Natural killer cell (primary cell): ENCODE measurements at regions not wholly inside any gene's neighbourhood (a gene's known extent, or its start where the extent isn't known, plus 50 kb on each side); places are given as distances from the start of the nearest gene placed in this dataset.

Source experiments
- ATAC-seq, 3 donors: fragments of 150-1000 bp in 2 of 3; fragments of 200-7000 bp in 1 of 3; cut with Tn5 transposase; 1 replicate in 1 of 3; 2 replicates in 2 of 3; pipeline ENCODE4 v1.10.0; 2021; ENCODE audit warnings: mild to moderate bottlenecking in 2 of 3, moderate library complexity in 2 of 3
- DNase-seq, 2 donors: peaks; one replicate each; pipeline versions ENCODE4 v3.0.0 to v3.0.0-alpha.2; 2013 to 2021; ENCODE audit warnings: mixed read lengths in 1 of 2
- H3K27ac ChIP-seq: one replicate; pipeline ENCODE4 v1.5.1; 2013; ENCODE audit warnings: mild to moderate bottlenecking, low read length
- H3K27me3 ChIP-seq: one replicate; pipeline ENCODE4 v1.6.1; 2013; ENCODE audit warnings: low read length; ENCODE audit not compliant: control insufficient read depth, insufficient read depth
- H3K36me3 ChIP-seq: one replicate; pipeline ENCODE4 v1.6.1; 2013; ENCODE audit warnings: low read length; ENCODE audit not compliant: control insufficient read depth, insufficient read depth
- H3K4me1 ChIP-seq: one replicate; pipeline ENCODE4 v1.6.1; 2013; ENCODE audit warnings: low read length; ENCODE audit not compliant: control insufficient read depth, insufficient read depth
- H3K4me3 ChIP-seq: one replicate; pipeline ENCODE4 v1.5.1; 2013; ENCODE audit warnings: low read length
- H3K9me3 ChIP-seq: one replicate; pipeline ENCODE4 v1.6.1; 2013; ENCODE audit warnings: low read length; ENCODE audit not compliant: control insufficient read depth, insufficient read depth
- H3K27ac Mint-ChIP-seq, 2 donors: one replicate each; pipeline ENCODE4 v1.8.0; 2022; ENCODE audit warnings: mild to moderate bottlenecking in 2 of 2, mixed read lengths in 2 of 2, moderate library complexity in 1 of 2
- H3K27me3 Mint-ChIP-seq, 2 donors: one replicate each; pipeline ENCODE4 v1.8.0; 2022; ENCODE audit warnings: low read depth in 2 of 2, mixed read lengths in 2 of 2
- H3K36me3 Mint-ChIP-seq: one replicate; pipeline ENCODE4 v1.8.0; 2022; ENCODE audit warnings: mixed read lengths
- H3K4me1 Mint-ChIP-seq, 2 donors: one replicate each; pipeline ENCODE4 v1.8.0; 2022; ENCODE audit warnings: mixed read lengths in 2 of 2
- H3K4me3 Mint-ChIP-seq: one replicate; pipeline ENCODE4 v1.8.0; 2022; ENCODE audit warnings: mild to moderate bottlenecking, moderate library complexity, mixed read lengths
- H3K9me3 Mint-ChIP-seq, 2 donors: one replicate each; pipeline ENCODE4 v1.8.0; 2022; ENCODE audit warnings: mixed read lengths in 2 of 2
- CTCF ChIP-seq: fragments of 200-600 bp; IDR thresholded peaks from one replicate; pipeline ENCODE4 v1.8.0; 2022; ENCODE audit warnings: antibody characterized with exemption
- WGBS: methylation state at CpG from one replicate; pipeline ENCODE4 v1.1.7; 2013; ENCODE audit warnings: missing lambda C conversion rate; ENCODE audit not compliant: insufficient coverage; 5-methylcytosine and 5-hydroxymethylcytosine counted together
- intact Hi-C: fragments of 100-400 bp; cut with micrococcal nuclease; formaldehyde crosslinking; loops from one replicate; pipeline ENCODE4 v1.14.2; 2022

GRCh38 chr10:123582084-123582989, 83.8 kb upstream of the GPR26 start:
- Mint-ChIP-seq H3K27ac (no peak overlapping the region), H3K4me1 (no peaks in the 10 kb centered on the region), H3K9me3 (no peaks in the 10 kb centered on the region), H3K27me3 (peaks cover 25 to 50% of the 10 kb centered on the region in 2 donors), H3K4me3 (no peak overlapping the region), H3K36me3 (no peaks in the 10 kb centered on the region)
- Histone ChIP-seq H3K27ac (no peak overlapping the region), H3K36me3 (no peaks in the 10 kb centered on the region), H3K27me3 (peaks cover 10% of the 10 kb centered on the region), H3K9me3 (no peaks in the 10 kb centered on the region), H3K4me1 (no peaks in the 10 kb centered on the region), H3K4me3 (no peak overlapping the region)
- DNase-seq (peak; percentile 69 to 71), ATAC-seq (peak; percentile 65 to 85 (median 67))
- 28% methylated on average over 6 of the region's 6 CpGs for WGBS
- intact Hi-C loops = loop anchor here (1.0 kb wide), 1 partner anchor 385 kb away; no protein-coding TSS in a partner anchor
- peak; percentile 67 for TF ChIP-seq CTCF

DNA sequence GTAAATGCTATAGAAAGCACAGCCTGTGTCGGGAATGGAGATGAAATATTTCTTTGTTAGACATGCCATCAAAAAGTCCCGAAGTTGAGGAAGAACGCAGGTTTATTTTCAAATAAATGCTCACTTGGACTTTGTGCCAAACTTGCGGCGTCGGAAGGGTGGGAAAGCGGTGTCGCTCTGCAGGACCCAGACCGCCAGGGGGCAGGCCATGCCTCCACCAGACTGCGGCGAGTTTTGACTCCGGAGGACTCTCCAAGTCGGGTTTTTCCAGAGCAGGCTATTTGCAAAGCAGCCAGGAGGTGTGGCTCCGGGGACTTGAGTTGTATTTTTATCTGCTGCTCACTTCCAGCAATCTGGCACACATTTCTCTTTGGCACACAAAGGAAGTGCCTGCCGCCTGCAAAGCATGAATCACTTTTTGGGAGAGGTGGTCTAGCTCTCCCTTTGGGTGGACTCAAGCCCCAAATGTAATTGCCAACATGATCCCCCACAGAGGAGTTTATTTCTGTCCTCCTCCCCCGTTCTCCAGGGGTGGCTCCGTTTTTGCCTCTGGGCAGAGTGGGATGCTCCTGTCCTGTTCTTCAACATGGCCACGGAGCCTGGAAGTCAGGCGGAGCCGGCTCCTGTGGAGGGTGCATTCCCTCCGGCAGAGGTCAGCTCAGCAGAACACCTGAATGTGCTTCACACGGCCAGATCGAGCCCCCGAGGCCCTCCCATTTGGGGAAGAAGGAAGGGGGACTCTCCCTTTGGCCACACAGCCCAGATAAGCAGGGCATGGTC, 82.3 kb upstream of the GPR26 start:
- 22% methylated on average over 24 of the region's 24 CpGs for WGBS
- peaks cover 25 to 53% of the 10 kb centered on the region in 2 donors for H3K27me3 Mint-ChIP-seq
- no peak overlapping the region for H3K4me3 ChIP-seq

DNA sequence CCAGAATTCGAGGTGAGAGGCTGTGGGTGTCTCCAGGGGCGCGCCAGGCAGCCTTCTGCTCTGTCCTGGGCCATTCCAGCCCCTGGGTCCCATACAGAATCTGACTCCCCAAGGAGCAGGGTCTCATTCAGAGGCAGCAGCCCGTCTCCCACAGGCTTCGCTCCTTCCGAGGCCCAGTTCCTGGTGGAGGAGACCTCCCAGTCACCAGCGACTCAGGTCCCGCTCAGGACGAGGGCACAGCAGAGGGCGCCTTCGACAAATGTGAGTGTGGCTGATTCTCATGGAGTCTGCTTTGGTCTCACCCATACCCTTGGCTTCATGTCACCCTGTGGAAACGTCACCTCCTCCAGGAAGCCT, 81.8 kb upstream of the GPR26 start:
- intact Hi-C loops = no loop called here
- H3K9me3 ChIP-seq = no peaks in the 10 kb centered on the region
- 85% methylated on average over 12 of the region's 12 CpGs for WGBS

More for the DNA sequence above, 82.3 kb upstream of the GPR26 start:
- ATAC-seq (no peak), DNase-seq (peak in 1 of 2 donors; percentile 36)
- Mint-ChIP-seq H3K27ac (no peak overlapping the region), H3K9me3 (no peaks in the 10 kb centered on the region), H3K4me1 (no peaks in the 10 kb centered on the region), H3K4me3 (no peak overlapping the region), H3K36me3 (no peaks in the 10 kb centered on the region)
- intact Hi-C loops = no loop called here
- H3K36me3 ChIP-seq = no peaks in the 10 kb centered on the region
- peaks cover 10% of the 10 kb centered on the region for H3K27me3 ChIP-seq
- no peaks in the 10 kb centered on the region for H3K9me3 ChIP-seq
- peak; percentile 49 for TF ChIP-seq CTCF
- no peak overlapping the region for H3K27ac ChIP-seq
- H3K4me1 ChIP-seq = no peaks in the 10 kb centered on the region

More for the DNA sequence above, 81.8 kb upstream of the GPR26 start:
- H3K9me3 Mint-ChIP-seq = no peaks in the 10 kb centered on the region
- H3K36me3 Mint-ChIP-seq = no peaks in the 10 kb centered on the region
- no peaks in the 10 kb centered on the region for H3K4me1 Mint-ChIP-seq
- no peak overlapping the region for H3K4me3 Mint-ChIP-seq
- H3K27me3 Mint-ChIP-seq = peaks cover 25 to 53% of the 10 kb centered on the region in 2 donors
- H3K27ac ChIP-seq = no peak overlapping the region
- no peak for ATAC-seq
- no peak overlapping the region for H3K27ac Mint-ChIP-seq
- no peak overlapping the region for H3K4me3 ChIP-seq
- H3K36me3 ChIP-seq = no peaks in the 10 kb centered on the region
- peaks cover 10% of the 10 kb centered on the region for H3K27me3 ChIP-seq
- no peak for DNase-seq
- no peaks in the 10 kb centered on the region for H3K4me1 ChIP-seq
- no peak for TF ChIP-seq CTCF
